Caki2 (cell line): ENCODE measurements at regions not wholly inside any gene's neighbourhood (a gene's known extent, or its start where the extent isn't known, plus 50 kb on each side); places are given as distances from the start of the nearest gene placed in this dataset.
A peak's percentile ranks its signal among the peaks of the same experiment; 100 is the strongest.
"Not testable (repeated sequence)": the region's sequence is repeated elsewhere in the genome, so short reads cannot be mapped to it uniquely, and the experiment has no call there.

Experiments used
- DNase-seq: peaks from one replicate; pipeline ENCODE4 v3.0.0-alpha.2; 2015; ENCODE audit warnings: low read depth
- in situ Hi-C: cut with HindIII; loops from 2 replicates; pipeline ENCODE4 v1.10.0; 2016; ENCODE audit warnings: low sequenced_read_pairs, low pct_unique_long_range_greater_than_20kb, mixed read lengths

DNA sequence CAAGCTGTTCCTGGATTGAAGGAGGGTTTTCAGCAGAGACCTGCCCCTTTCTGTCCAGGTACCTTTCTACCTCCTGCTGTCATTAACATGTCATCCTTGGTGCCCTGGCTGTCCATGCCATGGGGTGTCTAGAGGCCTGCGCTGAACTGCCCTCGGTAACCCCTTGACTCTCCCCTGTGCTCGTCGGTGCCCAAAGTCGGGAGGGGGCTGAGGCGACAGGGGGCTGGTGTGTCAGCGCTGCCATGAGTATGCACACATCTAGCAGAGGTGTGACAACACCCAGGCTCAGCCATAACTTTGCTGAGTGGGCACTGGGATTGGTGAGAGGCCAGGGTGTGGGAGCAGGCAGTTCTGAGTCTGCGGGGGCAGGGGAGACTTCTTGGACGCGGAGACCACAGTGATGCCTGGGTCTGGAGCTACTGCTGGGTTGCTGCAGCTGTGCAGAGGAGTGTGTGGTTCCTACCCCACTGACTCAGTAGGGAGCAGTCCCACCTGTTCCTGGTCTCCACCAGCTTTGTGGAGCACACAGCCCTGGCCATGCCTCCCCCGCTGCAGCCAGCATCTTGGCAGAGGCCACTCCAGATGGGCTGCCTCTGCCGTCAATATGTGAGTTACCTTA lies 376.2 kb upstream of the SEMA3C start:
- no peak for DNase-seq
- in situ Hi-C loops, result no loop called here

DNA sequence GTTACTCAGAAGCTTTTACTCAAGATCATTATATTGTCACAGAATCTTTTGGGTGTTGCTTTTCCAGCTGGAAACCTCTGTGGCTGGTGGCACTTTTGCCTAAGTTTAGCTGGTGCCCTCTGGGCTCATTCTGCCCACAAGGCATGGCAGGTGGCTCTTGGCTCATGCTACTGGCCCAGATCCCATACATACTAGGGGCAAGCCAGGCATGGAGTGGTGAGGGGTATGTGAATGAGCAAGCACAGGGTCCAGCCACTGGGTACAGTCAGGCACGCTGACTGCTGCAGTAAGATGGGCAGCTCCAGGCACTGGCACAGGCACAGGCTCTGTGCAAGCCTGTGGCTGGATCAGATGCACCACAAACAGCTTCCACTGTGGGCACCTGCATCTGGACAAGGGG lies 375.0 kb upstream of the SEMA3C start:
- no peak for DNase-seq

DNA sequence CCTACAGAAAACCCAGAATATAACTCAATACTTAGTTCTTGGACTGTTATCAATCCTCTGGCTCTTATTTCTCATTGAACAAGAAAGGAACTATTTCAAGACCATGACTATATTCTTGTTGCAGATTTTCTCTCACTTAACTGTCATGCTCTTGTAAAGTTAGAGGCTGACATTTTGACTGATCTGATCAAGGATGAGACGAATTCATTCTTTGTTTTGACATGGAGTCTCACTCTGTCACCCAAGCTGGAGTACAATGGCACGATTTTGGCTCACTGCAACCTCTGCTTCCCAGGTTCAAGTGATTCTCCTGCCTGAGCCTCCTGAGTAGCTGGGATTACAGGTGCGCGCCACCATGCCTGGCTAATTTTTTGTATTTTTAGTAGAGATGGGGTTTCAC lies 367.9 kb upstream of the SEMA3C start:
- in situ Hi-C loops, DNase-seq: not testable (repeated sequence)

More for the DNA sequence above, 375.0 kb upstream of the SEMA3C start:
- in situ Hi-C loops, result no loop called here

DNA sequence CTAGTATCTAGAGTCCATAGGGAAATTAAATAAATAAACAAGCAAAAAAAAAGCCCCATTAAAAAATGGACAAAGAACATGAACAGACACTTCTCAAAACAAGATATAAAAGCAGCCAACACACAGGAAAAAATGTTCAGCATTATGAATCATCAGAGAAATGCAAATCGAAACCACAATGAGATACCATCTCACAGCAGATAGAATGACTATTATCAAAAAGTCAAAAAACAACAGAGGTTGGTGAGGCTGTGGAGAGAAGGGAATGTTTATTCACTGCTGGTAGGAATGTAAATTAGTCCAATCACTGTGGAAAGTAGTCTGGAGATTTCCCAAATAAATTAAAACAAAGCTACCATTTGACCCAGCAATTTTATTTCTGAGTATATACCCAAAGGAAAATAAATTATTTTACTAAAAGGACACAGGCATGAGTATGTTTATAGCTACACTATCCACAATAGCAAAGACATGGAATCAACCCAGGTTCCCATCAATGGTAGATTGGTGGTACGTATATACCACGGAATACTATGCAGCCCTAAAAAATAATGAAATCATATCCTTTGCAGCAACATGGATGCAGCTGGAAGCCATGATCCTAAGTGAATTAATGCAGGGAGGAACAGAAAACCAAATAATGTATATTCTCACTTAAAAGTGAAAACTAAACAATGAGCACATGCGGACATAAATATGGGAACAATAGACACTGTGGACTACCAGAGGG lies 366.5 kb upstream of the SEMA3C start:
- in situ Hi-C loops, result no loop called here
- peak; percentile 74 for DNase-seq

DNA sequence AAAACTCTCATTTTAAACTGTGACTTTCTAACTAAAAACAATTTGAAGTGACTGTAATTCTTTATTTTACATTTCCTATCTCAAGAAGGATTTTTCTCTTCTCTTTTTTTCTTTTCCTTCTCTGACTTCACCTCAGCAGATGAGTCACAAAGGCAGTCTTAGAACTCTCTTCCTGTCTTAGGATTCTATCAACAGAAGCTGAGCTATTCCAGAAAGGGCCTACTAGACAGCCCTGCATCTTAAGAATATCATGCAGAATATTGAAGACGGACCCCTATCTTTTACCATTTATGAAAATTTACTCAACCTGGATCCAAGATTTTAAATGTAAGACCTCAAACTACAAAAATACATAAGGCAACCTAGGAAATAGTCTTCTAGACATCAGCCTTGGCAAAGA lies 365.7 kb upstream of the SEMA3C start:
- in situ Hi-C loops, result no loop called here
- peak; percentile 31 for DNase-seq

DNA sequence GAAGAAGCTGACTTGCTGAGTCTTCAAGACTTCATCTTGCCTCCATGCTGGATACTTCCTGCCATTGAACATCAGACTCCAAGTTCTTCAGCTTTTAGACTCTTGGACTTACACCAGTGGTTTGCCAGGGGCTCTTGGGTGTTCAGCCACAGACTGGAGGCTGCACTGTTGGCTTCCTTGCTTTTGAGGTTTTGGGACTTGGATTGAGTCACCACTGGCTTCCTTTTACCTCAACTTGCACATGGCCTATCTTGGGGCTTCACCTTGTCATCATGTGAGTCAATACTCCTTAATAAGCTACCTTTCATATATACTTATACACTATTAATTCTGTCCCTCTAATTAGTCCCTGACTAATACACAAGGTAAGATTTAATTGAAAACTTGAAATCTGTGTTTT lies 361.7 kb upstream of the SEMA3C start:
- in situ Hi-C loops, result no loop called here
- no peak for DNase-seq

DNA sequence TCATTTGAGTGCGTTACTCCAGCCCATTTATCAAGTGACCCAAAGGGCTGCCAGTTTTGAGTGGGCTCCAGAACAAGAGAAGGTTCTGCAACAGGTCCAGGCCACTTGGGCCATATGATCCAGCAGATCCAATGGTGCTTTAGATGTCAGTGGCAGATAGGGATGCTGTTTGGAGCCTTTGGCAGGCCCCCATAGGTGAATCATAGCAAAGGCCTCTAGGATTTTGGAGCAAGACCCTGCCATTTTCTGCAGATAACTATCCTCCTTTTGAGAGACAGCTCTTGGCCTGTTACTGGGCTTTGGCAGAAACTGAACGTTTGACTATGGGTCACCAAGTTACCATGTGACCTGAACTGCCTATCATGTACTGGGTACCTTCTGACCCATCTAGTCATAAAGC lies 358.8 kb upstream of the SEMA3C start:
- DNase-seq, result no peak
- in situ Hi-C loops, result no loop called here

DNA sequence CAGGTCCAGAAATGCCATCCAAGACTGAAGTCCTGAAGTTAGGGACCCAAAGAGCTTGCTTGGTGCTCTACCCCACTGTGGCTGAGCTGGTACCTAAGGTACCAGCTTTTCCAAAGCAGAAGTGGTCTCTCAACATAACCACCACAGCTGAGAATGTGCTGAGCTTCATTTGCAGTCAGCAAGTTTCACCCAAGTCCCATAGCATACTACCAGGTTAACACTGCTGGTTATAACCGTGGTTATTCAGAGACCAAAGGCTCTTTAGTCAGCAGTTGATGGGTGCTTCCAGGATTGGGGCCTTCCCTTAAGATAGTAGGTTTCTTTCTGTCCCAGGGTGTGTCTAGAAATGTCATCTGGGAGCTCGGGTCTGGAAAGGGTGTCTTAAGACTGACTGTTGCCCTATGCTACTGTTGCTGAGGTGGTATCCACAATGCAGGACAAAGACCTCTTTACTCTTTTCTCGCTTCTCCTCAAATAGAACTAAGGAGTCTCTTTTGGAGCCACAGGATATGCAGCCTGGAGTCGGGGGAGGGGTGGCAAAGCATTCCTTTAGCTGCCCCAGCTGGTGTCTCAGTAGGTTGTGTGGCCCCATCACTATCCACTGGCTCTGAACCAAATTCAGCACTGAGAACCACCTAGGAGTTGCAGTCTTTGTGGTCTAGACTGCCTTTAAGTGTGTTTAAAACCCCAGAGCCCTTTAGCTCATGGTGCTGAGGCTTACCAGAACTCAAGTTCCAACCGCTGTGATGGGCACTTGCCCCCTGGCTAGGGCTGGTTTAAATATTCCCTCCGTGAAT lies 354.9 kb upstream of the SEMA3C start:
- DNase-seq, result no peak
- in situ Hi-C loops, result no loop called here

DNA sequence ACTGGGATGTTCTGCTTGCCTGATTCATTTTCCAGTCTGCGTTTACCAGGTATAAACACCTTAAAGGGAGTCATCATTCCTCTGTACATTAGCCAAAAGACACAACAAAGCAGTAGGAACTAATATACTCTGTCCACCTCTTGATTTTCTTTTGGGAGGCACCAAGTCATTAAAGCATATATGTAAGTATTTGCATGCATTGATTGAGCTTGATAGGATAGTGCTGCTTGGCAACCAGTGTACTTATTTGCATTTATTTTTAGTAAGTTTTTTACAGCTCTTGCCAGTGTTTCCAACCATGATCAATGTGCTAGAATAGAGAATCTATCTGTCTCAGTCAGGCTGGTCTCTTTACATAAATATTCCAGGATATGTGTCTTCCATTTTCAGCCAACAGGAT lies 353.3 kb upstream of the SEMA3C start:
- in situ Hi-C loops, result no loop called here
- DNase-seq, result no peak

DNA sequence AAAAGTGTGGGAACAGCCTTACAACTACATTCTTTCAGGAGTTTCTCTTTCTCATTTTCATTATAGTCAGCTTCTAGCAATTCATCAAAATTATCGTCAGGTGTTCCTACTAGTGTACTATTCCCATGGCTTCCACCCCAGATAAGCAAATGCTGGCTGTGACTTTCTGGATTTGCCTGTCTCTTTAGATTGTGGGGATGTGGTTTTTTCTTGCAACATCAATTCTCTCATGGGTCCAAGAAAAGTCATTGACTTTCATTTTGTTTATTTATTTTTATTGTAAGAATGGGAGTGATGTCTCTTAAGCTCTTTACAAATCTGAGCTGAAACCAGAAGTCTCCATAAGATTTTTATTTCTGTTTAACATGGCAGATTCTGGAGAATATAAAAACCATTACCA lies 349.7 kb upstream of the SEMA3C start:
- no peak for DNase-seq
- in situ Hi-C loops, result no loop called here

DNA sequence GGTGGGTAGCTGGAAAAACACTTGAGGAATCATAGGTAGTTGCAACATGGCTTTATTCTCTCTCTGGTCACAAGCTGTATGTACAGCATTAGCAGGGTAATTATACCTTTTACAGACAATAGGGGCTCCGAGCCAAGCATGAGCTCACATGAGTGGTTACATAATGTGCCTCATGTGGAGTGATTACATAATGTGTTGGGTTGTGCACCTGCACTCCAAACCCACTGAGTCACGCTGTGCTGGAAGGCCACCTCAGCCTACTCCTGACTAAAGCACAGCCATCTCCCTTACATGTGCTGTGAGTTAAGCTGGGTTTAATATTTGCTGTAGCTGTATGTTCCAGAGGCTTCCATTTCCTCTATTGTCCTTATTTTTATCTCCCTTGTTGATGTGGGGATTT lies 348.7 kb upstream of the SEMA3C start:
- peak; percentile 13 for DNase-seq
- in situ Hi-C loops, result no loop called here

DNA sequence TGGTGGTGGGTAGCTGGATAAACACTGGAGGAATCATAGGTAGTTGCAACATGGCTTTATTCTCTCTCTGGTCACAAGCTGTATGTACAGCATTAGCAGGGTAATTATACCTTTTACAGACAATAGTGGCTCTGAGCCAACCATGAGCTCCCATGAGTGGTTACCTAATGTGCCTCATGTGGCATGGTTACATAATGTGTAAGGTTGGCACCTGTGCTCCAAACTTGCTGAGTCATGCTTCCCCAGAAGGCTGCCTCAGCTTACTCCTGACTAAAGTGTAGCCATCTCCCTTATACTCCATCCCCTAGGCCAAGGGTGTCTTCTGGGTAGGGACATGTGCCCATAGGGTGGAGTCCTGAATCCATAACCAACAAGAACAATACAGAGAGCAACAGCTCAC lies 345.3 kb upstream of the SEMA3C start:
- in situ Hi-C loops, result no loop called here
- peak; percentile 18 for DNase-seq

DNA sequence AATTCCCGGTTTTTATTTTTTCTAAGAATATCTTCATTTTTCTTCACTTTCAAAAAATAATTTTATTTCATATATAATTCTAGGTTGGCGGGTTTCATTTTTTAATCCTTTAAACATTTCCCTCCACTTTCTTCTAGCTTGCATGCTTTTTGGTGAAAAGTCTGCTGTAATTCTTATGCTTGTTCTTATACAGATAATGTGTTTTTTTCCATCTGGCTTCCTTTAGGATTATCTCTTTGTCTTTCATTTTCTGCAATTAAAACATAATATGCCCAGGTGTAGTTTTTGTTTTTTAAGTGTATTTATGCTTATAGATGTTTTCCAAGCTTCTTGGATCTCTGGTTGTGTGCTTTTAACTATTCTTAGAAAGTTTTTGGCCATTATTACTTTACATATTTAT lies 341.3 kb upstream of the SEMA3C start:
- DNase-seq, result no peak
- in situ Hi-C loops, result no loop called here

DNA sequence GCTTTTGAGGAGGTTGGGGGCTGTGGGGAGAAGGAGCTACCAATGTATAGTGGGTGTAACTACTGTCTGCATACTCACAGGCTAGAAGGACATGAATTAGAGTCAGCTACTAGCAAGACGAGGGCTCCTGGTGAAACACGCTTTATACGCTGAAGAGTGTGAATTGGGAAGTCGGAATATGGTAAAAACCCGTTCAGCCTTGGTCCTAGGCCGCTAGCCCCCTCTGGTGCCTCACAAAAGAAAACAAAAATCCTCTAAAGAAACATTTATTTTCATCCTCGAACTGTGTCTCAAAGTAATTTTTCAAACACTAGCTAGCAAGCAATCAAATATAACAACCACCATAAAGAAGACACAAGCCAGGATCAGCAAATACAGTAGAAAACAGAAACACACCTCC lies 338.1 kb upstream of the SEMA3C start:
- no peak for DNase-seq
- in situ Hi-C loops, result no loop called here

DNA sequence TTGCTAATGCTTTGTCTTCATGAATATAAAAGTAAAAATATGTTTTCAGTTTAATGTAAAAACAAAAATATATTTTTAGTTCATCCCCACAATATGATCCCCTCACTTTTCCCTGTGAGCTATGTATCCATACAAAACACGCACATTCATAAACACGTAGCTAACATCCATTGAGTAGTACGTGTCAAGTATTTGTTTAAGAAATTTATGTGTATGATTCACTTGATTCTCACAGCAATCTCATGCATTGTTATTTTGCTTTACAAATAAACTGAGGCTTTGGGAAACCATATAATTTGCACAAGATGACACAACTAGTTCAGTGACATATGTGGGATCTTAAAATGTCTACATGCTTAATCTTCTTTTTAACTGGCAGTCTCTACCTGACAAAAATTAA lies 329.6 kb upstream of the SEMA3C start:
- in situ Hi-C loops, result no loop called here
- no peak for DNase-seq

DNA sequence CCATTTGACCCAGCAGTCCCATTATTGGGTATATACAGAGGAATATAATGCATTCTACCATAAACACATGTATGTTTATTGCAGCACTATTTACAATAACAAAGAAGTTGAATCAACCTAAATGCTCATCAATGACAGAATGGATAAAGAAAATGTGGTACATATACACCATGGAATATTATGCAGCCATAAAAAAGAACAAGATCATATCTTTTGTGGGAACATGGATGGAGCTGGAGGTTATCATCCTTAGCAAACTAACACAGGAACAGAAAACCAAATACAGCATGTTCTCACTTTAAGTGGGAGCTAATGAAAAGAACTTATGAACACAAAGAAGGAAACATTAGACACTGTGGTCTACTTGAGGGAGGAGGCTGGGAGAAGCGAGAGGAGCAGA lies 328.5 kb upstream of the SEMA3C start:
- in situ Hi-C loops, DNase-seq: not testable (repeated sequence)

DNA sequence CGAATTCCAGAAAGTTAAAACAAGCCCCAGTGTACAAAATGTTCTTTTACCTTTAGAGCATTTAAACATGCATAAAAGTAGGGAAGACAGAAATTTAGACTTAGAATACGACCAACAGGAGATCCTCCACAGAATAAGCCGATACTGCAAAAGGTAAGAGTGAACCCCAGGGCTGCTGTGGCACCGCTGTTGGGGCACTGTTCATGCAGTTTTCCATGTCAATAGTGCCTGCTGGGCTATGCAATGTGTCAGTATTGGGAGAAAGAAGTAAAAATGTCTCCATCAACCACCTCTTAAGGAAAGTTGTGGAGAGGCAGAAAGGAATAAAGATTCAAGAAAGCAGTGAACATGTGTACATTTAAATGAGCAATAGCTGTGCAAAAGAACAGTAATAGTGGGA lies 326.5 kb upstream of the SEMA3C start:
- DNase-seq, result no peak
- in situ Hi-C loops, result no loop called here

DNA sequence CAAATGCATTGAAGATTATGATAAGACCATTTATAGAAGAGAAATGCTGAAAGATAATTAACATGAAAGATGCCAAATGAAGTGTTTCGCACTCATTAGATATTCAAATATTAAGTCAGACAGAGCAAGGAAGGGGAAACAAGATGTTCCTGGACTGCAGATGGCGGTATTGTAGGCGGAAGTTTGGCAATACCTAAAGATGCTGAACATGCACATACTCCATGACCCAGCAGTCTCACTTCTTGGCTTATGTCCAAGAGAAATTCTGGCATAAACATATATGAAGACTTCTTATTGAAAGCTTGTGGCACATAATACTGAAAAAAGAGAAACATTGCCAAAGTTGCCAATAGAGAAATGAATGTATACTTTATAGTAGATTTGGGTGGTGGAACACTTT lies 325.4 kb upstream of the SEMA3C start:
- in situ Hi-C loops, result no loop called here

DNA sequence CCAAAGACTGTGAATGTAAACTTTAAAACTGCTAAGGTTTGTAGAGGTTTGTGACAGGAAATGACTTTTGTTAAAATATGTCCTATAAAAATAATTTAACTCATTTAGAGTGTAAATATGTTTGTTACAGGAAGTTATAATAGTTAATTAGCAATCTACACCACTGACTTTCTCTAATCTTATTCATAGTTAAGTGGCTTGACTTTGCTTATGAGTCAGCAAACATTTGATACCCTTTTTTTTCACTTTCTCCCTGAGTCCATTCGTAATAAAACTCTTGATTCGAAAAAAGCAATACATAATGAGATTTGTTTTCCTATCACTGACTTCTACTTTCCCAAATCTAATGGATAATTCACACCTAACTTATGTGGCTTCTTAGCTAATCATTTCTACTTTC lies 317.7 kb upstream of the SEMA3C start:
- no peak for DNase-seq
- in situ Hi-C loops, result no loop called here

More for the DNA sequence above, 325.4 kb upstream of the SEMA3C start:
- no peak for DNase-seq
